Type B pancreatic cell (in vitro differentiated cells): ENCODE measurements at regions not wholly inside any gene's neighbourhood (a gene's known extent, or its start where the extent isn't known, plus 50 kb on each side); places are given as distances from the start of the nearest gene placed in this dataset.

Experiments
- DNase-seq: peaks from one replicate; pipeline ENCODE4 v3.0.0; 2021; ENCODE audit warnings: mixed read lengths; ENCODE audit not compliant: unreplicated experiment; ENCODE audit errors: extremely low spot score
- H3K27ac Mint-ChIP-seq: 2 replicates; pipeline ENCODE4 v1.8.0; 2021; ENCODE audit warnings: mild to moderate bottlenecking, mixed read lengths
- H3K27me3 Mint-ChIP-seq: 2 replicates; pipeline ENCODE4 v1.8.0; 2021; ENCODE audit warnings: mixed read lengths
- H3K36me3 Mint-ChIP-seq: 2 replicates; pipeline ENCODE4 v1.8.0; 2021; ENCODE audit warnings: mixed read lengths
- H3K4me1 Mint-ChIP-seq: one replicate; pipeline ENCODE4 v1.8.0; 2021; ENCODE audit warnings: mixed read lengths; ENCODE audit not compliant: unreplicated experiment
- H3K4me3 Mint-ChIP-seq: 2 replicates; pipeline ENCODE4 v1.8.0; 2021; ENCODE audit warnings: mild to moderate bottlenecking, mixed read lengths
- H3K9me3 Mint-ChIP-seq: 2 replicates; pipeline ENCODE4 v1.8.0; 2021; ENCODE audit warnings: mixed read lengths
- TF ChIP-seq, protein P1 (sequence below): fragments of 200-600 bp; sonication (generic); conservative IDR thresholded peaks from 2 replicates; pipeline ENCODE4 v1.5.0; 2021; ENCODE audit warnings: antibody characterized with exemption, mild to moderate bottlenecking

DNA sequence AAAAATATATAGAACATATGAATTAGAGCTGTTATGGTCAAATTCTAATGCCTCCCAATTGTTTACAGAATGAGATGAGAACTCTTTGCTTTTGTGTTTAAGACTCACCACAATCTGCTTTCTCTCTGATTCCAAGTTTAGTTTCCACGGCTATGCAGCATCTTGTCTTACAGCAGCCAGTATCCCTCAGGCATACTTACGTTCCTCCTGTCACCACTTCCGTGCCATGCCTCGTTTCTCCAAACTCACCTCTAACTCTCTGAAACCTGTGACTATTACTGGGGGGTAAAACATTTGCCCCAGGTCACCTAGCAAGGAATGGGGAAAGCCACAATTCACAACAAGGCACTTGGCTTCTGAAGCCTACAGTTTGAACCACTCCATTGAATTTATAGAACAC lies 192.8 kb upstream of the NRIP1 start:
- Mint-ChIP-seq H3K4me3 (no peak overlapping the region), H3K36me3 (no peaks in the 10 kb centered on the region), H3K4me1 (no peaks in the 10 kb centered on the region), H3K9me3 (no peaks in the 10 kb centered on the region), H3K27ac (no peak overlapping the region), H3K27me3 (no peaks in the 10 kb centered on the region)
- DNase-seq = no peak
- TF ChIP-seq, protein P1, sequence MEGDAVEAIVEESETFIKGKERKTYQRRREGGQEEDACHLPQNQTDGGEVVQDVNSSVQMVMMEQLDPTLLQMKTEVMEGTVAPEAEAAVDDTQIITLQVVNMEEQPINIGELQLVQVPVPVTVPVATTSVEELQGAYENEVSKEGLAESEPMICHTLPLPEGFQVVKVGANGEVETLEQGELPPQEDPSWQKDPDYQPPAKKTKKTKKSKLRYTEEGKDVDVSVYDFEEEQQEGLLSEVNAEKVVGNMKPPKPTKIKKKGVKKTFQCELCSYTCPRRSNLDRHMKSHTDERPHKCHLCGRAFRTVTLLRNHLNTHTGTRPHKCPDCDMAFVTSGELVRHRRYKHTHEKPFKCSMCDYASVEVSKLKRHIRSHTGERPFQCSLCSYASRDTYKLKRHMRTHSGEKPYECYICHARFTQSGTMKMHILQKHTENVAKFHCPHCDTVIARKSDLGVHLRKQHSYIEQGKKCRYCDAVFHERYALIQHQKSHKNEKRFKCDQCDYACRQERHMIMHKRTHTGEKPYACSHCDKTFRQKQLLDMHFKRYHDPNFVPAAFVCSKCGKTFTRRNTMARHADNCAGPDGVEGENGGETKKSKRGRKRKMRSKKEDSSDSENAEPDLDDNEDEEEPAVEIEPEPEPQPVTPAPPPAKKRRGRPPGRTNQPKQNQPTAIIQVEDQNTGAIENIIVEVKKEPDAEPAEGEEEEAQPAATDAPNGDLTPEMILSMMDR = no peak

- Mint-ChIP-seq H3K9me3 (no peaks in the 10 kb centered on the region), H3K4me3 (no peak overlapping the region), H3K27me3 (no peaks in the 10 kb centered on the region), H3K4me1 (no peaks in the 10 kb centered on the region), H3K36me3 (no peaks in the 10 kb centered on the region), H3K27ac (no peak overlapping the region)
- TF ChIP-seq, protein P1 = no peak
- no peak for DNase-seq
Measured at GRCh38 chr21:15259824-15260223, 195.0 kb upstream of the NRIP1 start.

- Mint-ChIP-seq H3K27me3 (no peaks in the 10 kb centered on the region), H3K4me1 (no peaks in the 10 kb centered on the region), H3K36me3 (no peaks in the 10 kb centered on the region), H3K27ac (no peak overlapping the region), H3K9me3 (no peaks in the 10 kb centered on the region), H3K4me3 (no peak overlapping the region)
- TF ChIP-seq, protein P1 = no peak
- no peak for DNase-seq
Measured at GRCh38 chr21:15260604-15261003, 195.8 kb upstream of the NRIP1 start.

GRCh38 chr21:15264084-15264665 lies 199.4 kb upstream of the NRIP1 start:
- no peak overlapping the region for H3K4me3 Mint-ChIP-seq
- H3K27ac Mint-ChIP-seq = no peak overlapping the region
- TF ChIP-seq, protein P1 = no peak
- no peaks in the 10 kb centered on the region for H3K9me3 Mint-ChIP-seq
- H3K4me1 Mint-ChIP-seq = no peaks in the 10 kb centered on the region
- DNase-seq = no peak
- H3K36me3 Mint-ChIP-seq = no peaks in the 10 kb centered on the region
- no peaks in the 10 kb centered on the region for H3K27me3 Mint-ChIP-seq

DNA sequence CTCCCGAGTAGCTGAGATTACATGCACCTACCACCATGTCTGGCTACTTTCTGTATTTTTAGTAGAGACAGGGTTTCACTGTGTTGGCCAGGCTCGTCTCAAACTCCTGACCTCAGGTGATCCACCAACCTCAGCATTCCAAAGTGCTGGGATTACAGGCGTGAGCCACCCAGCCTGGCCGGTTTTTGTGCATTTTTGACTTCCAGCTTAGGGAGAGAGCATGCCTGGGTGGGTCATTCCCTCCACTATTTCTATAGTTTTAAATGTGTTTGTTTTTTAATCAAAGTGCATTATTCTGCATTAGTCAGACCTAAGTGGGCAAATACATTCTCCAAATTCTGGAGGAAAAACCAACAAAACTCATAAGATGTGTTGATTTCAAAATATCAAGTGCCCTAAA lies 207.4 kb upstream of the NRIP1 start:
- H3K36me3 Mint-ChIP-seq = no peaks in the 10 kb centered on the region
- H3K27me3 Mint-ChIP-seq = no peaks in the 10 kb centered on the region
- H3K4me1 Mint-ChIP-seq = peaks cover 6% of the 10 kb centered on the region
- TF ChIP-seq, protein P1 = no peak
- H3K4me3 Mint-ChIP-seq = no peak overlapping the region
- no peak for DNase-seq
- H3K9me3 Mint-ChIP-seq = peaks cover 5% of the 10 kb centered on the region
- peak overlapping the region; percentile 73 for H3K27ac Mint-ChIP-seq

DNA sequence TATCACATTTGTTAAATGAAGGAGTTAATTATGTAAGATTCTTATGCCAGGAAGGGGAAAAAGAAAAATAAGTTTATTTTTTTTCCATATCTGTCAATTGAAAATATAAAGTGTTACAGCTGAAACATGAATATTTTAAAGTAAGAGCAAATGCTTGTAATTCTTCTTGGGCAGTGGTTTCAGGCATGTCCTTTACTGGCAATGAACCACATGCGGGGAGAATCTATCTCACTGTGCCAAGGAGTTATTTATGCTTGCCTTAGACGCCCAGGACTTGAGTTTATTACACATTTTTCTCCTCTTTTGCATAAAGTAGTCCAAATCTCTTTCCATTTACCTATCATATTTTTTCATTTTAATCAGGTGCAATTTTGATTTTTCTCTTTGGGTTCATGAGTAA lies 207.8 kb upstream of the NRIP1 start:
- H3K4me3 Mint-ChIP-seq = no peak overlapping the region
- no peak for DNase-seq
- TF ChIP-seq, protein P1 = no peak
- no peaks in the 10 kb centered on the region for H3K36me3 Mint-ChIP-seq
- H3K27ac Mint-ChIP-seq = peak overlapping the region; percentile 73
- H3K4me1 Mint-ChIP-seq = peaks cover 10% of the 10 kb centered on the region
- peaks cover 5% of the 10 kb centered on the region for H3K9me3 Mint-ChIP-seq
- no peaks in the 10 kb centered on the region for H3K27me3 Mint-ChIP-seq
